ENCODE measurements at regions not wholly inside any gene's neighbourhood (a gene's known extent, or its start where the extent isn't known, plus 50 kb on each side); places are given as distances from the start of the nearest gene placed in this dataset.
"Not testable (repeated sequence)": the region's sequence is repeated elsewhere in the genome, so short reads cannot be mapped to it uniquely, and the experiment has no call there.

- no peak for DNase-seq
These were observed 54.4 kb downstream of the PRR18 start for GRCh38 chr6:166253778-166254204.

GRCh38 chr6:166253281-166253681 lies 54.9 kb downstream of the PRR18 start:
- DNase-seq, result no peak

- DNase-seq, result no peak
These were observed 55.6 kb downstream of the PRR18 start for GRCh38 chr6:166252601-166253000.

- no peak for DNase-seq
These were observed 56.5 kb downstream of the PRR18 start for GRCh38 chr6:166251655-166252054.

- DNase-seq, result no peak
These were observed 57.0 kb downstream of the PRR18 start for GRCh38 chr6:166251211-166251610.

GRCh38 chr6:166249061-166249785 lies 59.0 kb downstream of the PRR18 start:
- DNase-seq, result not testable (repeated sequence)

- DNase-seq, result no peak
These were observed 63.0 kb downstream of the PRR18 start for GRCh38 chr6:166245148-166245547.

- DNase-seq, result peak; percentile 35
These were observed 63.7 kb downstream of the PRR18 start for GRCh38 chr6:166244353-166245045.

- no peak for DNase-seq
These were observed 65.3 kb downstream of the PRR18 start for GRCh38 chr6:166242888-166243287.

GRCh38 chr6:166241974-166242373 lies 66.2 kb downstream of the PRR18 start:
- DNase-seq, result no peak

- DNase-seq, result no peak
These were observed 67.3 kb downstream of the PRR18 start for GRCh38 chr6:166240889-166241288.

- DNase-seq, result no peak
These were observed 70.0 kb upstream of the TBXT start for GRCh38 chr6:166237617-166238016.

GRCh38 chr6:166236596-166236995 lies 68.9 kb upstream of the TBXT start:
- DNase-seq, result no peak

GRCh38 chr6:166235666-166236292 lies 68.1 kb upstream of the TBXT start:
- no peak for DNase-seq

- not testable (repeated sequence) for DNase-seq
These were observed 63.5 kb upstream of the TBXT start for GRCh38 chr6:166231181-166231580.

- DNase-seq, result no peak
These were observed 61.3 kb upstream of the TBXT start for GRCh38 chr6:166228839-166229528.

GRCh38 chr6:166228425-166228824 lies 60.8 kb upstream of the TBXT start:
- DNase-seq, result no peak

GRCh38 chr6:166223079-166223478 lies 55.4 kb upstream of the TBXT start:
- DNase-seq, result no peak

- DNase-seq, result no peak
These were observed 55.0 kb upstream of the TBXT start for GRCh38 chr6:166222631-166223030.

- DNase-seq, result no peak
These were observed 54.0 kb upstream of the TBXT start for GRCh38 chr6:166221636-166222035.

GRCh38 chr6:166221040-166221439 lies 53.4 kb upstream of the TBXT start:
- peak; percentile 6 for DNase-seq

All from central memory CD4-positive, alpha-beta T cell (primary cell).